ENCODE measurements at regions not wholly inside any gene's neighbourhood (a gene's known extent, or its start where the extent isn't known, plus 50 kb on each side); places are given as distances from the start of the nearest gene placed in this dataset.

DNA sequence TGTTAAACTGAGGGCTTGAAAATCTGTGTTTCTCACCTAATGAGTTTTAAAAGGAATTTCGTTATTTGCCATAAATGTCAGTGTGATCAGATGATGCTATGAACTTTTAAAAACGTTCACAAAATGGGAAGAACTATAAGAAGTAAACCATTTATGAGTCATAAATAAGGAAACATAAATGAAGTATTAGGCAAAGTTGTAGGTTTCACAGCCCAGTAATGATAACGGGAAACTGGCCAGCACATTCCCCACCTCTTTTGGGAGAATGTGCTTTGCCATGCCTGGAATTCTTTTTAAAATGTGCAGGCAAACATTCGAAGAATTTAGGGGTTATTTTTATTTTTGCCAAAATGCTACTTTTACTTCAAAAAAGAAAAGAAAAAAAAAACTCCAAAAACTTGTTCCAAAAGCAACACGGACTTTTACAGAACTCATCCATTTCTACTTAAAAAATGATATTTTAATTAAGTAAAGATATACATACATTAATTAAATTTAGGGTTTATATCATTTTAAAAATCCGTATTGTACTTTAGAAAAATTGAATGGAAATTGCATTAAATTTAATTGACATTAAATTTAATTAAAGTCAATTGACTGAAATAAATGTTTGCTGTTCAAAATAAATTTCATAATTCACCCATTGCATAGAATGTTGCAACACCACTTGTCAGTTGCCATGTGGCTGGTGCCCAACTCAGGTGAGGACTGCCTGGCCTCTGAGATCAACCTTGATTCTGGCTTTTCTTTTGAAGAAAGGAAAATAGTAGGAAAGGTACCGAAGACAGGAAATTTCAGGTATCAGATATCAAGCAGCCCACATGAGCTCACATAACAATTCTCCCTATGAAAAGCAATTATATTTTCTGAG lies 1198.5 kb downstream of the EFNB2 start:
- no peak for DNase-seq

GRCh38 chr13:105334211-105334610 lies 1201.3 kb downstream of the EFNB2 start:
- no peak for DNase-seq

GRCh38 chr13:105333416-105333815 lies 1202.0 kb downstream of the EFNB2 start:
- no peak for DNase-seq

DNA sequence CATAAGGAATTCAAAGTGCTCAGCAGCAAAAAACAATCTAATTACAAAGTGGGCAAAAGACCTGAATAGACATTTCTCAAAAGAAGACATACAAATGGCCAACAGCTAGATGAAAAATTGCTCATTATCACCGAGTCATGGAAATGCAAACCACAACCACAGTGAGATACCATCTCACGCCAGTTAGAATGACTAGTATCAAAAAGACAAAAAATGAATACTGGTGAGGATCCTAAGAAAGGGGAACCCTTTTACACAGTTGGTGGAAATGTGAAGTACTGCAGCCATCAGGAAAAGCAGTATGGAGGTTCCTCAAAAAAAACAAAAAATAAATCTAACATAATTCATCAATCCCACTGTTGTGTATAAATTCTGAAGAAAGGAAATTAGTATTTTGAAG lies 1206.1 kb downstream of the EFNB2 start:
- DNase-seq: no peak

DNA sequence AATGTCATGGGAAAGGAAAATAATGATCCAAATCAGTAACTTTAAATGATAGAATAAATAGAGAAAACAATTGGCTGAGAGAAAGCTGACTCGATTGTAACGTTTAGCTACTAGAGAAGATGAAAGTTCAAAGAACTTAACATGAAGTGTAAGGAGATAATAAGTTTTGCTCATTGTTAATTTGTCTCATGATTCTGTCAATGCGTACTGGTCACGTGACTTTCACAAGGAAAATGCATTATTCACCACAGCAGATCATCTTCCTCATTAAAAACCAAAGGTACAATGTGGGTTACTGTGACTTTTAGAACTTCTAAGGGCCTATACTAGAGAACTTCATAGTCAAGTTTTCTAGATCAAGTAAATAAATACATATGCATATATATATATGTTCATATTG lies 1207.2 kb downstream of the EFNB2 start:
- DNase-seq: no peak

DNA sequence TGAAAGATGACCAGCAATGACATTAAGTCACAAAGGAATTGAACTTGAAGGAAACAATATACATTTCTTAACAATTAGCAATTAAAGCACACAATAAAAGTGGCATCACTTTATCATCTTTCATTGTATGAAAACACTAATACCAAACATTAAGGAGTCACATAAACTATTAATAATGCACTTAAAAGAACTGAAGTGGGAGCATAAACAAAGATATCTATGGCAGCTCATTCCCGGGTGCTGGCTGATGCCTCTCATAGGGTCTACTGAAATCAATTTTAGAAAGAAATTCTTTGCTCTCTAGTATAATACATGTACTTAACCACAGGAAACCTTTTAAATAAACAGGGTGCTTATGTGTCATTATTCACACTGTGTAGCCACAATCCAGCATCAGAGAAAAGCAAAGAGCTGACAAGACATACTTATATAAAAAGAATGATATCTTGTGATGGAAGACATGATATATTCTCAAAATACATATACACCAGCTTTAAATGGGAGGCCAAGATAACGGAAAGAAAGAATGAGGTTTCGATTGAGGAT lies 1207.8 kb downstream of the EFNB2 start:
- DNase-seq: no peak

GRCh38 chr13:105319875-105320274 lies 1215.6 kb downstream of the EFNB2 start:
- no peak for DNase-seq

- no peak for DNase-seq
These were observed 1218.7 kb downstream of the EFNB2 start for GRCh38 chr13:105316731-105317130.

DNA sequence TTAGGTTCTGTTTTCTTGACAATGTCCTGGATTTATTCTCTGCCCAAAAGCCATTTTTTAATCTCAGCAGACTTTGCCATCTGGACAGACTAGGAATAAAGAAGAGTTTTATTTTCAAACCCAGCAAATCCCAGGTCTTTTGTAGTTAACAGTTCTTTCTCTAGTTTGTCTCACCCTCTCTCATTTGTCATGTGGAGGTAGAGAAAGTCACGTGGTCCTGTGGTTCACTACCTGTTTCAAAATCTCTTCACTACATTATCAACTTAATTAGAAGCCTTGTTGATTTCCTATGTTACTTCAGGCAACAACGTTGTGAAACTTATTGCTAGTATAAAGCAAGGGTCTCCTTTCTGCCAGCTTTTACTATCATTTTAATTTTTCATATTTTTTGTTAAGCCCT lies 1222.6 kb downstream of the EFNB2 start:
- no peak for DNase-seq

GRCh38 chr13:105311094-105311493 lies 1224.4 kb downstream of the EFNB2 start:
- no peak for DNase-seq

GRCh38 chr13:105307776-105308175 lies 1227.7 kb downstream of the EFNB2 start:
- no peak for DNase-seq

DNA sequence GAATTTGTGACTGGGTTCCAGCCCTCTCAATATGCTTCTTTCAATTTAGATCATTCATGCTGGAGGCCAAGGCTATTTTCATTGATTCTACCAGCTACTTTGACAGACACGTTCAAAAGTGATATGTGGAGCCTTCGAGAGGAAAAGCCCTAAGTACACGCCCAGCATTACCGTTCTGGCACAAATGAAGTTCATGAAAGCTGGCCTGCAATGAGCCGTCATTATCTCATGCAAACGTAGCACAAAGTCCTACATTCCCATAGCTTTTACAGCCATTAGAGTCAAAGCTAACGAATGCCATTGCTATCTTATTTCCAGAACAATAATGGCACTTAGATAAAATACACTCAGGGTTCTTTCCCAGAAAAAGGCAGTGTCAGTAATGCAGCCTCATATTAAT lies 1237.6 kb downstream of the EFNB2 start:
- no peak for DNase-seq

GRCh38 chr13:105291987-105292386 lies 1243.5 kb downstream of the EFNB2 start:
- DNase-seq: no peak

DNA sequence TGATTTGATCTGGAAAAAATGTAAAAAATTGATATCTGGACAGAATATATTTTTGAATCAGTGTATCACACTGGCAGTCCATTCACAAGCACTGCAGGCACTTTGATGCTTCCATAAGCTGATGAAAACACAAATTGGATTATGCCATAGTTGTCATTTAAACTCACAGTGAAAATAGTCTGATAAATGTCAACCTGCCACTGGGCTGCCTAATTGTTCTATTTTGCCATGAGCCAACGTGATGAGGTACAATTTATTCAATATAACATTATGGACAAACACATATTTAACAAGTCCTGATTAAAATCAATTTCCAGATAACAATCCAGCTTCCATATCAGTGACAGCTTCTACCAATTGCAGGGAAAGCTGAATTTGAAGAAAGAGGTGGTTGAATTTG lies 1244.9 kb downstream of the EFNB2 start:
- no peak for DNase-seq

- DNase-seq: no peak
These were observed 1249.9 kb downstream of the EFNB2 start for GRCh38 chr13:105285526-105285925.

GRCh38 chr13:105282406-105283285 lies 1252.8 kb downstream of the EFNB2 start:
- DNase-seq: no peak

DNA sequence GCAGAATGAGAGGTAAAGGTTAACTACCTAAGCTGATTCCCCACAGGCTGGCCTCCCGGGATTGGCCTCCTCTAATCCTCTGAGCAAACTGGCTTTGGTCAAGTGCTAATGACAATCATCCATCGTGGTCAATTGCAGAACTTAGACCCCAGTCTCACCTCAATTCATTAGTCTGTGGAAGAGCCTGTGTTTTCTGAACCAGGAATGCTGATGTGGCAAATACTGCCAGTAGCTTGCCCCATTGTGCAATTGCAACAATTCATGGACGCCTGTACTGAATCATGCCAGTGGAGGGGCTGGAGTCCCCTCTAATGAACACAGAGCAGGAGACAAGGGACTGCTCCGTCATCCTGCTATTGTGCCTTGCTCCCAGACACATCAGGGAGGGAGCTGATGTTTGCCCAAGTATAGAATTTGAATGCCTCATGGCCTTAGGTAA lies 1256.5 kb downstream of the EFNB2 start:
- DNase-seq: no peak

GRCh38 chr13:105276571-105276970 lies 1258.9 kb downstream of the EFNB2 start:
- DNase-seq: no peak

DNA sequence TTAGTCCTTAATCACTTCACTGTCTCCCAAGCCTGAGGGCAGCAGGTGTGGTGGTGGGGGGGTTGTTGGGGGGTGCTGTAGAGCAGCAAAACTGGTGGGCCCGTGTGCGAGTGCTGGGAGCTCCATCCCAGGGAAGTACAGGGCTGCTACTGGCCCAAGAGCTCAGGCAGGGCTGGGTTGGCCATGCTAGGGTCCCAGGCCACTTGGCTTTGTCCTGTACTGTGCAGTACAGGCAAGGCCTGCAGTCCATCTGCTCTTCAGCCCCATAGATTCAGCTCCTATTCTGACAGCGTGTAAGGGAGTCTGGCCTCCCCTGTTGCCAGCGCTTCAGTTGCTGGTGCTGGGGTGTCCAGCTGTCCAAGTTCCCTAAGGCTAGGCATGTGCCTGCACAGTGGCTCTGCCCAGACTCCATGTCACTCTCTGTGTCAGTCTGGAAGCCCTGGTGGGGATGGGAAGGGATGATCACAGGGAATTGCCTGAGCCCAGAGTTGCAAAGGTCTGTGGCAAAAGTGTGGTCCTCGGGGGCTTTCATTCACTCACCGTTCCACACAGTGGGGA lies 1261.7 kb downstream of the EFNB2 start:
- no peak for DNase-seq

GRCh38 chr13:105272660-105273631 lies 1262.5 kb downstream of the EFNB2 start:
- no peak for DNase-seq

DNA sequence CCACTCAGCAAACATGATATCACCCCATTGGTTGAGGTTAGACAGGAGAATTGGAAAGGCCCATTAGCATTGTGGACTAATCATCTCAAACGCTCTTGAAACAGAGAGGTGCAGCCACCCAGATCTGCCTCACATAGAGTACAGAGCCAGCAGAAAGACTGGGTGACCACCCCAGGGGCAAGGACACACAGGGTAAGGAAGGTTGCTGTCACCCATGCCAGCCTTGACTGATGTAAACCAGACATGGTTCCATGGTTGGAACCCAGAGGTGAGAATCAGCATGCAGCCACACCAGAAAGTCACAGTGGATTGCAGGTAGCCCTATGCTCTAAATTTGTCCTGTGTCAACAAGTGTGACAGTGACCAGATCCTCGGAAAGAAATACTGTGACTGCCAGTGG lies 1268.8 kb downstream of the EFNB2 start:
- DNase-seq: no peak

- DNase-seq: no peak
These were observed 1272.9 kb downstream of the EFNB2 start for GRCh38 chr13:105262579-105262978.
